IMR-90 (cell line): ENCODE measurements at regions not wholly inside any gene's neighbourhood (a gene's known extent, or its start where the extent isn't known, plus 50 kb on each side); places are given as distances from the start of the nearest gene placed in this dataset.

Experiments used
- ATAC-seq: fragments of 200-7000 bp; cut with Tn5 transposase; 2 replicates; pipeline ENCODE4 v1.9.1; 2020; ENCODE audit warnings: low read depth, mild to moderate bottlenecking, moderate library complexity
- BruUV-seq: library from RNA; stranded (reverse); fragments of 400-500 nt; replicated peaks from 2 replicates; lab custom pipeline; 2021; lab: Mats Ljungman, UMichigan
- CTCF ChIA-PET: fragments of 300-600 bp; formaldehyde crosslinking; extraction: SDS; loops from one replicate; lab custom pipeline; 2021; ENCODE audit warnings: antibody characterized with exemption; lab: Yijun Ruan, JAX
- POLR2A ChIA-PET: fragments of 300-600 bp; sonication (Branson Sonifier 250); formaldehyde crosslinking; loops from one replicate; lab custom pipeline; 2022; ENCODE audit warnings: antibody characterized with exemption; ENCODE audit not compliant: unreplicated experiment; lab: Charles Lee
- DNase-seq: peaks from one replicate; pipeline ENCODE4 v3.0.0; 2013
- H2AFZ ChIP-seq: replicated peaks from 2 replicates; pipeline ENCODE3; 2013; ENCODE audit warnings: low read length, mild to moderate bottlenecking; ENCODE audit not compliant: poor library complexity
- H2AK5ac ChIP-seq: 2 replicates; pipeline ENCODE4 v1.6.1; 2013; ENCODE audit warnings: low read depth, low read length, inconsistent platforms
- H2AK9ac ChIP-seq: replicated peaks from 2 replicates; pipeline ENCODE3; 2013; ENCODE audit warnings: mild to moderate bottlenecking, low read depth, low read length, moderate library complexity; ENCODE audit not compliant: poor library complexity
- H2BK120ac ChIP-seq: 2 replicates; pipeline ENCODE4 v1.6.1; 2013; ENCODE audit warnings: low read depth, low read length, inconsistent platforms
- H2BK15ac ChIP-seq: 3 replicates; pipeline ENCODE4 v1.6.1; 2013; ENCODE audit warnings: low read depth, low read length, inconsistent platforms
- H2BK20ac ChIP-seq: 2 replicates; pipeline ENCODE4 v1.6.1; 2013; ENCODE audit warnings: low read depth, mild to moderate bottlenecking, inconsistent platforms, low read length, moderate library complexity
- H2BK5ac ChIP-seq: 2 replicates; pipeline ENCODE4 v1.6.1; 2013; ENCODE audit warnings: mild to moderate bottlenecking, low read depth, low read length, inconsistent platforms; ENCODE audit not compliant: poor library complexity, severe bottlenecking
- H3K14ac ChIP-seq: replicated peaks from 2 replicates; pipeline ENCODE4 v1.6.1; 2013; ENCODE audit warnings: low read depth, low read length, inconsistent platforms
- H3K18ac ChIP-seq: 2 replicates; pipeline ENCODE4 v1.6.1; 2013; ENCODE audit warnings: low read depth, low read length, control low read depth
- H3K23ac ChIP-seq: 2 replicates; pipeline ENCODE4 v1.6.1; 2013; ENCODE audit warnings: low read depth, low read length, inconsistent platforms
- H3K27ac ChIP-seq: 2 replicates; pipeline ENCODE4 v1.5.1; 2013; ENCODE audit warnings: mild to moderate bottlenecking, control low read depth, low read length; ENCODE audit not compliant: insufficient read depth
- H3K27me3 ChIP-seq: 2 replicates; pipeline ENCODE4 v1.6.1; 2013; ENCODE audit warnings: low read length; ENCODE audit not compliant: control insufficient read depth, insufficient read depth
- H3K36me3 ChIP-seq: 2 replicates; pipeline ENCODE4 v1.6.1; 2013; ENCODE audit warnings: low read length, mixed read lengths; ENCODE audit not compliant: control insufficient read depth, insufficient read depth
- H3K4ac ChIP-seq: 2 replicates; pipeline ENCODE4 v1.6.1; 2013; ENCODE audit warnings: low read depth, low read length, inconsistent platforms
- H3K4me1 ChIP-seq: 2 replicates; pipeline ENCODE4 v1.6.1; 2013; ENCODE audit warnings: low read length, mixed read lengths; ENCODE audit not compliant: control insufficient read depth, insufficient read depth
- H3K4me2 ChIP-seq: 2 replicates; pipeline ENCODE4 v1.6.1; 2013; ENCODE audit warnings: low read depth, mild to moderate bottlenecking, control low read depth, low read length, moderate library complexity
- H3K4me3 ChIP-seq: 2 replicates; pipeline ENCODE4 v1.5.1; 2013; ENCODE audit warnings: low read depth, mild to moderate bottlenecking, control low read depth, low read length, moderate library complexity; ENCODE audit not compliant: insufficient read depth
- H3K56ac ChIP-seq: 2 replicates; pipeline ENCODE4 v1.6.1; 2013; ENCODE audit warnings: low read length, inconsistent platforms; ENCODE audit not compliant: insufficient read depth; ENCODE audit errors: extremely low read depth
- H3K79me1 ChIP-seq, 2 experiments: 2 replicates each; pipeline ENCODE4 v1.6.1; 2013; ENCODE audit warnings: low read length in 2 of 2, inconsistent platforms in 1 of 2, low read depth in 1 of 2
- H3K9ac ChIP-seq: 2 replicates; pipeline ENCODE4 v1.6.1; 2013; ENCODE audit warnings: low read depth, low read length, control low read depth
- H3K9me1 ChIP-seq: 2 replicates; pipeline ENCODE4 v1.6.1; 2013; ENCODE audit warnings: low read length, inconsistent platforms; ENCODE audit not compliant: insufficient read depth
- H3K9me3 ChIP-seq: 2 replicates; pipeline ENCODE4 v1.6.1; 2013; ENCODE audit warnings: low read length; ENCODE audit not compliant: control insufficient read depth, insufficient read depth
- H4K20me1 ChIP-seq: 2 replicates; pipeline ENCODE4 v1.6.1; 2013; ENCODE audit warnings: low read length, inconsistent platforms; ENCODE audit not compliant: insufficient read depth
- H4K5ac ChIP-seq: 2 replicates; pipeline ENCODE4 v1.6.1; 2013; ENCODE audit warnings: mild to moderate bottlenecking, low read depth, low read length, control low read depth
- H4K8ac ChIP-seq, 2 experiments: 2 replicates each; pipeline ENCODE4 v1.6.1; 2013; ENCODE audit warnings: low read depth in 2 of 2, low read length in 2 of 2, control low read depth in 1 of 2, inconsistent platforms in 1 of 2
- H4K91ac ChIP-seq: 2 replicates; pipeline ENCODE4 v1.6.1; 2013; ENCODE audit warnings: low read depth, low read length, inconsistent platforms; ENCODE audit not compliant: insufficient read depth
- BHLHE40 ChIP-seq: fragments of 150-350 bp; IDR thresholded peaks from 2 replicates; pipeline ENCODE4 v1.6.1; 2016; ENCODE audit warnings: mild to moderate bottlenecking, low read depth, low read length
- CEBPB ChIP-seq: IDR thresholded peaks from 2 replicates; pipeline ENCODE4 v1.6.1; 2012; ENCODE audit warnings: low read depth, low read length, improper control_type of control experiment
- CHD1 ChIP-seq: IDR thresholded peaks from 2 replicates; pipeline ENCODE4 v1.6.1; 2012; ENCODE audit warnings: low read depth, low read length, improper control_type of control experiment
- FOS ChIP-seq: fragments of 150-350 bp; IDR thresholded peaks from 2 replicates; pipeline ENCODE4 v1.6.1; 2016; ENCODE audit warnings: low read depth, low read length
- MAFK ChIP-seq: IDR thresholded peaks from 2 replicates; pipeline ENCODE4 v1.6.1; 2012; ENCODE audit warnings: low read depth, low read length, improper control_type of control experiment
- MAZ ChIP-seq: IDR thresholded peaks from 2 replicates; pipeline ENCODE4 v1.6.1; 2012; ENCODE audit warnings: low read depth, mild to moderate bottlenecking, low read length, improper control_type of control experiment, moderate library complexity, borderline replicate concordance
- MXI1 ChIP-seq: IDR thresholded peaks from 2 replicates; pipeline ENCODE4 v1.6.1; 2012; ENCODE audit warnings: low read depth, mild to moderate bottlenecking, low read length, moderate library complexity, borderline replicate concordance
- NFE2L2 ChIP-seq: fragments of 150-350 bp; IDR thresholded peaks from 2 replicates; pipeline ENCODE4 v1.6.1; 2016; ENCODE audit warnings: low read depth, mild to moderate bottlenecking, low read length
- POLR2A ChIP-seq: IDR thresholded peaks from 2 replicates; pipeline ENCODE4 v1.6.1; 2012; ENCODE audit warnings: mild to moderate bottlenecking, low read depth, low read length
- RAD21 ChIP-seq: IDR thresholded peaks from 2 replicates; pipeline ENCODE4 v1.6.1; 2012; ENCODE audit warnings: low read length, improper control_type of control experiment
- RCOR1 ChIP-seq: IDR thresholded peaks from 2 replicates; pipeline ENCODE4 v1.6.1; 2012; ENCODE audit warnings: mild to moderate bottlenecking, low read length, improper control_type of control experiment; ENCODE audit not compliant: insufficient replicate concordance
- RFX5 ChIP-seq: IDR thresholded peaks from 2 replicates; pipeline ENCODE4 v1.8.0; 2012; ENCODE audit warnings: low read depth, mild to moderate bottlenecking, low read length, moderate library complexity
- WGBS, 2 experiments: methylation state at CpG; one replicate each; pipeline versions ENCODE4 v1.1.5 to v1.1.7; 2013; ENCODE audit warnings: missing lambda C conversion rate in 2 of 2; ENCODE audit not compliant: insufficient read length in 1 of 2; ENCODE audit errors: extremely low coverage in 2 of 2; 5-methylcytosine and 5-hydroxymethylcytosine counted together
- dilution Hi-C: fragments of 300-500 bp; cut with HindIII; formaldehyde crosslinking; loops from one replicate; pipeline ENCODE4 v1.14.3; 2018; ENCODE audit warnings: low sequenced_read_pairs; ENCODE audit not compliant: unreplicated experiment
- in situ Hi-C: fragments of 300-500 bp; cut with MboI; formaldehyde crosslinking; loops from 3 replicates; pipeline ENCODE4 v1.14.3; 2019; ENCODE audit warnings: low sequenced_read_pairs, inconsistent platforms, mixed read lengths
- intact Hi-C: fragments of 100-400 bp; cut with micrococcal nuclease; formaldehyde crosslinking; loops from 2 replicates; pipeline ENCODE4 v1.10.0; 2022
- TF ChIP-seq, protein P1 (sequence below): fragments of 150-350 bp; IDR thresholded peaks from 2 replicates; pipeline ENCODE4 v1.6.1; 2016; ENCODE audit warnings: low read depth, mild to moderate bottlenecking, low read length, moderate library complexity, borderline replicate concordance

DNA sequence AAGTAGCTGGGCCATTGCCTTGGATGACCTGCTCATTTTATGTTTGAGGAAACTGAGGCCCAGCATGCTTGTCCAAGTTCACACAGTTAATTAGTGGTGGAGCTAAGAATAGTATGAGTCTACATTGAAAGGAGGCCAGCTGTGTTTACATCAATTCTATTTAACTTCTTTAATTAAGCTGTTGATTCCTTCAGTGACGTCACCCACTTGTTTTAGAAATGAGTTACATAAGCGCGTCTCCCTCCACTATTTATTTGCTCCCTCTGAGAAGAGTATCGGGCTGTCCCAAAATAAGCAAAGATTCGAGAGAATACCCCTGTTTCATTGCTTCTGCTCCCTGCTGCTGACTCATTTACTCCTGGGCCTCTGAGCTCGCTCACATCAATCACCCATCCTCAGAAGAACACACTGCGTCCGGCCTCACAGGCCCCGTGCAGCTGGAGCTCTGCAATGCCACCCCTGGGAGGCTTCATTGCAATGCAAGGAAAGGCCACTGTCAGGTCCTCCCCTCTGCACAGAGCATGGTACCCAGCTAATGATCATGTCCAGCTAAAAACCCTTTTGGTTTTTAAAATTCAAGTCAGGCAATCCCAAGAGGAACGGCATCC is 74.8 kb upstream of the BMP2 start:
- Histone ChIP-seq H3K4me3 (no peak overlapping the region), H4K91ac (no peak overlapping the region), H3K23ac (no peak overlapping the region), H3K18ac (no peak overlapping the region), H4K8ac (no peak overlapping the region), H3K14ac (no peak overlapping the region), H2BK5ac (no peak overlapping the region), H2BK20ac (no peak overlapping the region), H3K36me3 (no peaks in the 10 kb centered on the region), H4K5ac (no peak overlapping the region), H3K56ac (no peak overlapping the region), H3K4me1 (no peaks in the 10 kb centered on the region), H3K27me3 (peaks cover 2% of the 10 kb centered on the region; the same call in 1 of the 2 replicates), H3K79me1 (no peaks in the 10 kb centered on the region), H4K20me1 (no peaks in the 10 kb centered on the region), H2BK120ac (no peak overlapping the region), H2BK15ac (no peak overlapping the region), H3K9ac (no peak overlapping the region), H3K9me1 (no peaks in the 10 kb centered on the region), H2AK9ac (no peak overlapping the region), H3K4me2 (no peak overlapping the region), H2AFZ (no peak overlapping the region), H2AK5ac (no peak overlapping the region), H3K27ac (no peak overlapping the region), H3K9me3 (no peaks in the 10 kb centered on the region), H3K4ac (no peak overlapping the region)
- dilution Hi-C loops = no loop called here
- intact Hi-C loops = no loop called here
- in situ Hi-C loops = no loop called here
- no TSS peak for BruUV-seq
- ChIA-PET CTCF (interaction anchor here (0.6 kb wide), 1 partner anchor 55 kb away, joined by 3 read pairs; no protein-coding TSS in a partner anchor), POLR2A (no interaction called here)
- no peak for ATAC-seq
- TF ChIP-seq RAD21 (no peak), BHLHE40 (no peak), MAFK (no peak), CEBPB (no peak), NFE2L2 (no peak), MXI1 (no peak), RCOR1 (no peak), CHD1 (no peak), FOS (no peak), POLR2A (no peak), RFX5 (no peak), MAZ (no peak)
- TF ChIP-seq, protein P1, sequence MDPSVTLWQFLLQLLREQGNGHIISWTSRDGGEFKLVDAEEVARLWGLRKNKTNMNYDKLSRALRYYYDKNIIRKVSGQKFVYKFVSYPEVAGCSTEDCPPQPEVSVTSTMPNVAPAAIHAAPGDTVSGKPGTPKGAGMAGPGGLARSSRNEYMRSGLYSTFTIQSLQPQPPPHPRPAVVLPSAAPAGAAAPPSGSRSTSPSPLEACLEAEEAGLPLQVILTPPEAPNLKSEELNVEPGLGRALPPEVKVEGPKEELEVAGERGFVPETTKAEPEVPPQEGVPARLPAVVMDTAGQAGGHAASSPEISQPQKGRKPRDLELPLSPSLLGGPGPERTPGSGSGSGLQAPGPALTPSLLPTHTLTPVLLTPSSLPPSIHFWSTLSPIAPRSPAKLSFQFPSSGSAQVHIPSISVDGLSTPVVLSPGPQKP = no peak
- DNase-seq = no peak
- 33% methylated on average over 3 of the region's 10 CpGs; no CpG with 5 or more reads in 1 of the 2 experiments for WGBS, 2 experiments
